ENCODE measurements at regions not wholly inside any gene's neighbourhood (a gene's known extent, or its start where the extent isn't known, plus 50 kb on each side); places are given as distances from the start of the nearest gene placed in this dataset.

GRCh38 chr17:17413821-17414220 is 63.0 kb upstream of the MED9 start:
- DNase-seq (ENCODE audit: extremely low spot score in 2 of 2) = no peak
- Histone ChIP-seq H3K27me3 (no peaks in the 10 kb centered on the region), H3K4me3 (peak overlapping the region in 1 of 2 donors; percentile 21), H3K27ac (peak overlapping the region; percentile 54), H3K36me3 (no peaks in the 10 kb centered on the region), H3K9me3 (no peaks in the 10 kb centered on the region), H3K4me1 (peaks cover 25% of the 10 kb centered on the region)
- intact Hi-C loops (cut with DNase I) = no loop called here
- TF ChIP-seq POLR2AphosphoS5 (IDR thresholded peaks at IDR 0.05; ENCODE audit: insufficient read depth in 1 of 2, low read depth in 1 of 2) = no peak
- TF ChIP-seq CTCF (IDR thresholded peaks at IDR 0.05) = no peak
- no peak for TF ChIP-seq POLR2A (IDR thresholded peaks at IDR 0.05)

- Histone ChIP-seq H3K36me3 (no peaks in the 10 kb centered on the region), H3K27ac (peak overlapping the region; percentile 54), H3K27me3 (no peaks in the 10 kb centered on the region), H3K9me3 (no peaks in the 10 kb centered on the region), H3K4me3 (peak overlapping the region in 1 of 2 donors; percentile 21), H3K4me1 (peaks cover 30% of the 10 kb centered on the region)
- intact Hi-C loops (cut with DNase I) = no loop called here
- TF ChIP-seq POLR2AphosphoS5 (IDR thresholded peaks at IDR 0.05; ENCODE audit: insufficient read depth in 1 of 2, low read depth in 1 of 2) (peak in 1 of 2 donors; percentile 36), CTCF (IDR thresholded peaks at IDR 0.05) (no peak)
- no peak for DNase-seq (ENCODE audit: extremely low spot score in 2 of 2)
Observed at GRCh38 chr17:17414341-17414805, 62.4 kb upstream of the MED9 start.

- no peak for DNase-seq (ENCODE audit: extremely low spot score in 2 of 2)
- Histone ChIP-seq H3K4me1 (peaks cover 30% of the 10 kb centered on the region), H3K27me3 (no peaks in the 10 kb centered on the region), H3K4me3 (no peak overlapping the region), H3K36me3 (no peaks in the 10 kb centered on the region), H3K9me3 (no peaks in the 10 kb centered on the region), H3K27ac (peak overlapping the region; percentile 54)
- intact Hi-C loops (cut with DNase I) = no loop called here
- no peak for TF ChIP-seq CTCF (IDR thresholded peaks at IDR 0.05)
- TF ChIP-seq POLR2AphosphoS5 (IDR thresholded peaks at IDR 0.05; ENCODE audit: insufficient read depth in 1 of 2, low read depth in 1 of 2) = no peak
- TF ChIP-seq POLR2A (IDR thresholded peaks at IDR 0.05) = no peak
Observed at GRCh38 chr17:17415006-17415405, 61.8 kb upstream of the MED9 start.

GRCh38 chr17:17416007-17416399 is 60.8 kb upstream of the MED9 start:
- Histone ChIP-seq H3K27ac (peak overlapping the region; percentile 24), H3K4me1 (peaks cover 30% of the 10 kb centered on the region)
- intact Hi-C loops (cut with DNase I) = no loop called here

More at GRCh38 chr17:17416007-17416399, 60.8 kb upstream of the MED9 start:
- no peak for DNase-seq (ENCODE audit: extremely low spot score in 2 of 2)
- Histone ChIP-seq H3K9me3 (no peaks in the 10 kb centered on the region), H3K36me3 (no peaks in the 10 kb centered on the region), H3K27me3 (no peaks in the 10 kb centered on the region), H3K4me3 (no peak overlapping the region)
- TF ChIP-seq POLR2A (IDR thresholded peaks at IDR 0.05) = no peak
- no peak for TF ChIP-seq CTCF (IDR thresholded peaks at IDR 0.05)
- no peak for TF ChIP-seq POLR2AphosphoS5 (IDR thresholded peaks at IDR 0.05; ENCODE audit: insufficient read depth in 1 of 2, low read depth in 1 of 2)

All from vagina (tissue), 2 donors.